LoVo (cell line): ENCODE measurements at regions not wholly inside any gene's neighbourhood (a gene's known extent, or its start where the extent isn't known, plus 50 kb on each side); places are given as distances from the start of the nearest gene placed in this dataset.
A peak's percentile ranks its signal among the peaks of the same experiment; 100 is the strongest.
"Not testable (repeated sequence)": the region's sequence is repeated elsewhere in the genome, so short reads cannot be mapped to it uniquely, and the experiment has no call there.

Experiments used
- DNase-seq: peaks from one replicate; pipeline ENCODE4 v3.0.0-alpha.2; 2016; ENCODE audit warnings: low spot score

- no peak for DNase-seq
Measured at GRCh38 chr13:84864341-84864740, 934.9 kb downstream of the SLITRK6 start.

- no peak for DNase-seq
Measured at GRCh38 chr13:84847107-84847506, 952.1 kb downstream of the SLITRK6 start.

- no peak for DNase-seq
Measured at GRCh38 chr13:84845907-84846619, 953.2 kb downstream of the SLITRK6 start.

GRCh38 chr13:84844473-84844872 lies 954.7 kb downstream of the SLITRK6 start:
- DNase-seq = peak; percentile 4

- no peak for DNase-seq
Measured at GRCh38 chr13:84843368-84843767, 955.9 kb downstream of the SLITRK6 start.

GRCh38 chr13:84834201-84834600 lies 951.9 kb upstream of the SLITRK1 start:
- DNase-seq = no peak

- DNase-seq = no peak
Measured at GRCh38 chr13:84831666-84832657, 949.7 kb upstream of the SLITRK1 start.

GRCh38 chr13:84823528-84823927 lies 941.3 kb upstream of the SLITRK1 start:
- no peak for DNase-seq

- no peak for DNase-seq
Measured at GRCh38 chr13:84821261-84821660, 939.0 kb upstream of the SLITRK1 start.

GRCh38 chr13:84816567-84817105 lies 934.4 kb upstream of the SLITRK1 start:
- DNase-seq = no peak

GRCh38 chr13:84812789-84813188 lies 930.5 kb upstream of the SLITRK1 start:
- DNase-seq = no peak

GRCh38 chr13:84812078-84812477 lies 929.8 kb upstream of the SLITRK1 start:
- DNase-seq = no peak

- DNase-seq = no peak
Measured at GRCh38 chr13:84810781-84811180, 928.5 kb upstream of the SLITRK1 start.

- no peak for DNase-seq
Measured at GRCh38 chr13:84802073-84802472, 919.8 kb upstream of the SLITRK1 start.

GRCh38 chr13:84784443-84785153 lies 902.3 kb upstream of the SLITRK1 start:
- no peak for DNase-seq

GRCh38 chr13:84777316-84777715 lies 895.0 kb upstream of the SLITRK1 start:
- DNase-seq = no peak

GRCh38 chr13:84776593-84776992 lies 894.3 kb upstream of the SLITRK1 start:
- DNase-seq = no peak

GRCh38 chr13:84775920-84776319 lies 893.6 kb upstream of the SLITRK1 start:
- not testable (repeated sequence) for DNase-seq

- DNase-seq = no peak
Measured at GRCh38 chr13:84774111-84774510, 891.8 kb upstream of the SLITRK1 start.

- no peak for DNase-seq
Measured at GRCh38 chr13:84760956-84761355, 878.7 kb upstream of the SLITRK1 start.

GRCh38 chr13:84749126-84749525 lies 866.9 kb upstream of the SLITRK1 start:
- DNase-seq = no peak

- no peak for DNase-seq
Measured at GRCh38 chr13:84745051-84745551, 862.8 kb upstream of the SLITRK1 start.
